ENCODE measurements at regions not wholly inside any gene's neighbourhood (a gene's known extent, or its start where the extent isn't known, plus 50 kb on each side); places are given as distances from the start of the nearest gene placed in this dataset.

DNA sequence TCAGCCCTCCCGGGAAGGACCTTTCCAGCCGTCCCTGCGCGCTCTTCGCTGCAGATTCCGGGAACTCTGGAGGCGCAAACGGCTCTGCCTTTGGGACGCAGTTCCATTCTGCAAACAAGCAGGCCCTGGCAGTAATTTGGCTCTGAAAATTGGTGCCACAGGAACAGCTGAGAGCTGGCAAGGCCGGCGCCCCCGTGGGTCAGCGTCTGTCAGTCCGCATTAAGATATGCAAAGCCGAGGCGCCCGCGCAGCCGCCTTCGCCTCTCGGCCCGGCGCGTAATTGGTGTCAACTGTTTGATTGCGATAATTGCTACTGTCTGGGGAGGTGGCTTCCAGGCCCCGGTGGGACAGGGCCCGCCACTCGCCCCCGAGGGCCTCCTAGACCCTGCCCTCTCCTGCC is 73.6 kb downstream of the NCR2 start:
- intact Hi-C loops (cut with DNase I): no loop called here
- Histone ChIP-seq H3K36me3 (no peaks in the 10 kb centered on the region), H3K9me3 (peaks cover 0 to 7% (median 0%) of the 10 kb centered on the region in 3 donors), H3K27me3 (peaks cover 0 to 89% (median 0%) of the 10 kb centered on the region in 4 donors), H3K4me1 (no peaks in the 10 kb centered on the region), H3K27ac (no peak overlapping the region), H3K4me3 (no peak overlapping the region)
- DNase-seq: no peak
- TF ChIP-seq, protein P1, sequence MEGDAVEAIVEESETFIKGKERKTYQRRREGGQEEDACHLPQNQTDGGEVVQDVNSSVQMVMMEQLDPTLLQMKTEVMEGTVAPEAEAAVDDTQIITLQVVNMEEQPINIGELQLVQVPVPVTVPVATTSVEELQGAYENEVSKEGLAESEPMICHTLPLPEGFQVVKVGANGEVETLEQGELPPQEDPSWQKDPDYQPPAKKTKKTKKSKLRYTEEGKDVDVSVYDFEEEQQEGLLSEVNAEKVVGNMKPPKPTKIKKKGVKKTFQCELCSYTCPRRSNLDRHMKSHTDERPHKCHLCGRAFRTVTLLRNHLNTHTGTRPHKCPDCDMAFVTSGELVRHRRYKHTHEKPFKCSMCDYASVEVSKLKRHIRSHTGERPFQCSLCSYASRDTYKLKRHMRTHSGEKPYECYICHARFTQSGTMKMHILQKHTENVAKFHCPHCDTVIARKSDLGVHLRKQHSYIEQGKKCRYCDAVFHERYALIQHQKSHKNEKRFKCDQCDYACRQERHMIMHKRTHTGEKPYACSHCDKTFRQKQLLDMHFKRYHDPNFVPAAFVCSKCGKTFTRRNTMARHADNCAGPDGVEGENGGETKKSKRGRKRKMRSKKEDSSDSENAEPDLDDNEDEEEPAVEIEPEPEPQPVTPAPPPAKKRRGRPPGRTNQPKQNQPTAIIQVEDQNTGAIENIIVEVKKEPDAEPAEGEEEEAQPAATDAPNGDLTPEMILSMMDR (IDR thresholded peaks at IDR 0.05): no peak
- no peak for TF ChIP-seq POLR2A (IDR thresholded peaks at IDR 0.05)
- WGBS, 2 donors: 80% methylated on average over 1 of the region's 29 CpGs; no CpG with 5 or more reads in 1 of the 2 donors

DNA sequence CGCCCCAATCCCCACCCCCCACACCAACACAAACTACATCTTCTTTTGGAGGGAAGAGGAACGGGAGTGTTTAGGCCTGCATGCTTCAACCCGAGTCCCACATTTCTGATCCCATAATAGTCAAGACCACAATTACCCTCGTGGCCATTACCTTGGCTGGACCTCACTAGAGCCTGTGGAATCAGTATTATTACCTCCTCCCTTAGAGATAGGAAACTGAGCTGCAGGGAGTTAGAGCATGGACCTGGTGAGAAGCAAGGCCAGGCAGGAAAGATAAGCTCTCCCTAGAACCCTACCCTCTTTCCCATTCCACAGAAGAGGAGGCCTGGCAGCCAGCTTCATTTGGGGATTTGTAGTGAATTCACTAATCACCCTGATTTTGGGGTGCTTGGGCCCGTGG is 74.1 kb downstream of the NCR2 start:
- Histone ChIP-seq H3K9me3 (peaks cover 0 to 7% (median 0%) of the 10 kb centered on the region in 3 donors), H3K4me1 (no peaks in the 10 kb centered on the region), H3K27me3 (peaks cover 0 to 89% (median 0%) of the 10 kb centered on the region in 4 donors), H3K27ac (no peak overlapping the region), H3K36me3 (no peaks in the 10 kb centered on the region), H3K4me3 (no peak overlapping the region)
- 50 to 66% methylated on average over 1 to 3 of the region's 5 CpGs for WGBS, 2 donors
- intact Hi-C loops (cut with DNase I): no loop called here
- TF ChIP-seq, protein P1 (IDR thresholded peaks at IDR 0.05): no peak
- no peak for TF ChIP-seq POLR2A (IDR thresholded peaks at IDR 0.05)
- no peak for DNase-seq

- intact Hi-C loops (cut with DNase I): no loop called here
- WGBS, 2 donors: 66 to 100% methylated on average over 1 to 3 of the region's 5 CpGs
- no peaks in the 10 kb centered on the region for H3K4me1 ChIP-seq
- TF ChIP-seq, protein P1 (IDR thresholded peaks at IDR 0.05): no peak
- TF ChIP-seq POLR2A (IDR thresholded peaks at IDR 0.05): no peak
- H3K9me3 ChIP-seq: no peaks in the 10 kb centered on the region
- DNase-seq: no peak
- H3K4me3 ChIP-seq: no peak overlapping the region
- H3K27me3 ChIP-seq: peaks cover 0 to 89% (median 1%) of the 10 kb centered on the region in 4 donors
- H3K36me3 ChIP-seq: no peaks in the 10 kb centered on the region
- H3K27ac ChIP-seq: no peak overlapping the region
Observed at GRCh38 chr6:41411961-41412360, 76.6 kb downstream of the NCR2 start.

DNA sequence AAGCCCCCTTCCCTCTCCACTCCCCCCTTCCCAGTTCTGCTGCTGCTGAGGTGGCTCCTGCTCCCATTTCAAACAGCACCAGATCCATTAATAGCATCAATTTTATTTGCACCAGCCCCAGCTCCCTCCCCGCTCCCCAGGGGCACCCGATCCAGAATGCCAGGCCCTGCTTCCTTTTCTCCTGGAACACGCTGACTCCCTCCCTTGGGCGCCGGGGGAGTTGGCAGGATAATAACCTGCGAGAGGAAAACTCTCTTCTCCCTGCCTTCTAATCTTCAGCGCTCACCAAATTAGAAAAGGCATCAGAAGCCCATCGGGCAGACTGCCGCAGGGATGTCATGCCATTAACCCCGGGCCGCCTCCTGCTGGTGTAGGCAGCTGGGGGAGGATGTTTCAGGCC is 77.8 kb downstream of the NCR2 start:
- DNase-seq: no peak
- TF ChIP-seq POLR2A (IDR thresholded peaks at IDR 0.05): no peak
- TF ChIP-seq, protein P1 (IDR thresholded peaks at IDR 0.05): no peak
- 76 to 79% methylated on average over 11 of the region's 11 CpGs for WGBS, 2 donors

DNA sequence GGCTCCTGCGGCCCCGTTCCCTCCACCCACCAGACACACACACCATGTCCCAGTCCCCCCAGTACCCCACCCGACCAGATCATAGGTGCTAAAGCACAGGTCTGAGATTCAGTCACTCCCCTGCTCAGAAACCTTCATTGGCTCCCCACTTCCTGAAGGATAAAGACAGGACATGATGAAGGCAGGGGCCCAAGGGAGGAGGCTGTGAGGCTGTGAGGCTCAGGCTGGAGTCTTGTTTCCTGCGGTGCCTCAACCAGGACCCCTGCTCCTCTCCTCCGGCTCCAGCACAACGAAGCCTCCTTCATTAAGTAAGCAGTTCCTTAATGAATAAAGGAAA is 81.1 kb downstream of the NCR2 start:
- TF ChIP-seq, protein P1 (IDR thresholded peaks at IDR 0.05): no peak
- TF ChIP-seq POLR2A (IDR thresholded peaks at IDR 0.05): no peak
- DNase-seq: no peak
- Histone ChIP-seq H3K27me3 (peaks cover 0 to 94% (median 1%) of the 10 kb centered on the region in 4 donors), H3K4me1 (no peaks in the 10 kb centered on the region), H3K4me3 (no peak overlapping the region), H3K27ac (no peak overlapping the region), H3K36me3 (no peaks in the 10 kb centered on the region), H3K9me3 (peaks cover 0 to 9% (median 5%) of the 10 kb centered on the region in 3 donors)
- WGBS, 2 donors: 65% methylated on average over 5 to 6 of the region's 6 CpGs
- intact Hi-C loops (cut with DNase I): no loop called here

More for the DNA sequence above, 77.8 kb downstream of the NCR2 start:
- Histone ChIP-seq H3K4me3 (no peak overlapping the region), H3K27ac (no peak overlapping the region), H3K4me1 (no peaks in the 10 kb centered on the region), H3K36me3 (no peaks in the 10 kb centered on the region), H3K27me3 (peaks cover 0 to 89% (median 1%) of the 10 kb centered on the region in 4 donors), H3K9me3 (no peaks in the 10 kb centered on the region)
- intact Hi-C loops (cut with DNase I): no loop called here

All from esophagus squamous epithelium (tissue), 5 donors.